Right lobe of liver (tissue), 4 donors: ENCODE measurements at regions not wholly inside any gene's neighbourhood (a gene's known extent, or its start where the extent isn't known, plus 50 kb on each side); places are given as distances from the start of the nearest gene placed in this dataset.

Experiments
- POLR2A ChIP-seq: fragments of 450-650 bp; IDR thresholded peaks from one replicate; pipeline ENCODE4 v1.6.1; 2017; ENCODE audit warnings: antibody characterized with exemption, mild to moderate bottlenecking
- TF ChIP-seq, protein P1 (sequence below), 4 donors: fragments of 200-600 bp in 3 of 4; fragments of 450-650 bp in 1 of 4; IDR thresholded peaks; one replicate each; pipeline versions ENCODE4 v1.5.1 to v1.8.0; 2016 to 2022; ENCODE audit warnings: antibody characterized with exemption in 4 of 4, mild to moderate bottlenecking in 2 of 4
- donor health status: DM: no; HTN: no; CAD: no.
- donor health status: DM: no; HTN: no; CAD: no.
- donor health status: DM: no; HTN: yes; CAD: no.

DNA sequence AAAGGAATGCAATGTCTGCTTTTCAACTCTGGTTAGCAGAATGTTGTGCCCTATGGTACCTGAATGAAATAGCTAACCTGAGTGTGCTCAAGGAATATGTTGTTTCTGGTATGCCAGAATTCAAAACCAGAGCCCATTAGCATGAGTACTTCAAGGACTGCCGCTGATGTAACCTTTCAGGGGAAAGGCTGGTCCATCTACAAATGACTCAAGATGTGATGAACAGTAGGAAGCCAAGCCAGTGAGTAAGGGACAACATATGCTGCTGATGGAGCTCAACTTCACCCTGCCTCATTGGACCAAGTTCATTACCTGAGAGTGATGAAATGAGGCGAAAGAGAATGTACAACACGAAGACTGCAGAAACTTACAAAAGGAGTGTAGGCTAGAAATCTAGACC lies 95.7 kb upstream of the BMP2 start:
- TF ChIP-seq, protein P1, sequence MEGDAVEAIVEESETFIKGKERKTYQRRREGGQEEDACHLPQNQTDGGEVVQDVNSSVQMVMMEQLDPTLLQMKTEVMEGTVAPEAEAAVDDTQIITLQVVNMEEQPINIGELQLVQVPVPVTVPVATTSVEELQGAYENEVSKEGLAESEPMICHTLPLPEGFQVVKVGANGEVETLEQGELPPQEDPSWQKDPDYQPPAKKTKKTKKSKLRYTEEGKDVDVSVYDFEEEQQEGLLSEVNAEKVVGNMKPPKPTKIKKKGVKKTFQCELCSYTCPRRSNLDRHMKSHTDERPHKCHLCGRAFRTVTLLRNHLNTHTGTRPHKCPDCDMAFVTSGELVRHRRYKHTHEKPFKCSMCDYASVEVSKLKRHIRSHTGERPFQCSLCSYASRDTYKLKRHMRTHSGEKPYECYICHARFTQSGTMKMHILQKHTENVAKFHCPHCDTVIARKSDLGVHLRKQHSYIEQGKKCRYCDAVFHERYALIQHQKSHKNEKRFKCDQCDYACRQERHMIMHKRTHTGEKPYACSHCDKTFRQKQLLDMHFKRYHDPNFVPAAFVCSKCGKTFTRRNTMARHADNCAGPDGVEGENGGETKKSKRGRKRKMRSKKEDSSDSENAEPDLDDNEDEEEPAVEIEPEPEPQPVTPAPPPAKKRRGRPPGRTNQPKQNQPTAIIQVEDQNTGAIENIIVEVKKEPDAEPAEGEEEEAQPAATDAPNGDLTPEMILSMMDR (IDR thresholded peaks at IDR 0.05): no peak
- TF ChIP-seq POLR2A: no peak
